Prostate gland (tissue), 2 donors: ENCODE measurements at regions not wholly inside any gene's neighbourhood (a gene's known extent, or its start where the extent isn't known, plus 50 kb on each side); places are given as distances from the start of the nearest gene placed in this dataset.

Experiments used
- DNase-seq: peaks from one replicate; pipeline ENCODE4 v3.0.0-alpha.2; 2019; ENCODE audit warnings: low spot score
- H3K27ac ChIP-seq, 2 donors: fragments of 200-600 bp; sonication (generic); 2 replicates each; pipeline ENCODE4 v1.5.1; 2017 to 2019
- H3K27me3 ChIP-seq: fragments of 200-600 bp; sonication (generic); replicated peaks from 2 replicates; pipeline ENCODE4 v1.5.1; 2019; ENCODE audit not compliant: insufficient read depth
- H3K36me3 ChIP-seq, 2 donors: fragments of 200-600 bp; sonication (generic); 1 replicate in 1 of 2; 2 replicates in 1 of 2; pipeline versions ENCODE4 v1.5.1 to v1.8.1; 2017 to 2019
- H3K4me1 ChIP-seq: fragments of 200-600 bp; sonication (generic); replicated peaks from 2 replicates; pipeline ENCODE4 v1.5.1; 2019
- H3K4me3 ChIP-seq, 2 donors: fragments of 200-600 bp; sonication (generic); 2 replicates each; pipeline ENCODE4 v1.5.1; 2017 to 2019
- H3K9me3 ChIP-seq: fragments of 200-600 bp; sonication (generic); 2 replicates; pipeline ENCODE4 v1.5.1; 2017
- CTCF ChIP-seq, 4 experiments: fragments of 200-600 bp in 2 of 4; fragments of 450-650 bp in 2 of 4; sonication (generic) in 2 of 4; IDR thresholded peaks; 1 replicate in 3 of 4; 2 replicates in 1 of 4; pipeline ENCODE4 v1.5.1; 2016 to 2019; ENCODE audit warnings: antibody characterized with exemption in 4 of 4, mild to moderate bottlenecking in 2 of 4, moderate library complexity in 2 of 4
- POLR2A ChIP-seq: fragments of 450-650 bp; IDR thresholded peaks from one replicate; pipeline ENCODE4 v1.6.1; 2016; ENCODE audit warnings: antibody characterized with exemption, mild to moderate bottlenecking
- POLR2AphosphoS5 ChIP-seq: sonication (generic); formaldehyde crosslinking; IDR thresholded peaks from one replicate; pipeline ENCODE4 v1.6.1; 2017; ENCODE audit warnings: antibody characterized with exemption
- WGBS: methylation state at CpG from one replicate; pipeline ENCODE4 v1.1.5; 2018; 5-methylcytosine and 5-hydroxymethylcytosine counted together
- intact Hi-C: fragments of 100-400 bp; cut with DNase I; formaldehyde crosslinking; loops from one replicate; pipeline ENCODE4 v1.14.2; 2022

GRCh38 chr1:221555689-221556433 is 186.0 kb downstream of the DUSP10 start:
- Histone ChIP-seq H3K27me3 (no peaks in the 10 kb centered on the region), H3K4me3 (no peak overlapping the region), H3K9me3 (no peaks in the 10 kb centered on the region), H3K36me3 (no peaks in the 10 kb centered on the region), H3K4me1 (no peaks in the 10 kb centered on the region), H3K27ac (no peak overlapping the region)
- intact Hi-C loops: no loop called here
- 79% methylated on average over 10 of the region's 10 CpGs for WGBS
- TF ChIP-seq POLR2A (no peak), CTCF (IDR thresholded peaks at IDR 0.05) (no peak), POLR2AphosphoS5 (no peak)
- DNase-seq: no peak

GRCh38 chr1:221556435-221556834 is 185.5 kb downstream of the DUSP10 start:
- TF ChIP-seq CTCF (IDR thresholded peaks at IDR 0.05) (no peak), POLR2A (no peak), POLR2AphosphoS5 (no peak)
- Histone ChIP-seq H3K9me3 (no peaks in the 10 kb centered on the region), H3K4me3 (no peak overlapping the region)

GRCh38 chr1:221557013-221557412 is 184.9 kb downstream of the DUSP10 start:
- H3K36me3 ChIP-seq: no peaks in the 10 kb centered on the region
- DNase-seq: no peak
- H3K4me3 ChIP-seq: no peak overlapping the region
- no peak for TF ChIP-seq CTCF (IDR thresholded peaks at IDR 0.05)
- no peak for TF ChIP-seq POLR2AphosphoS5
- TF ChIP-seq POLR2A: no peak
- intact Hi-C loops: no loop called here
- no peaks in the 10 kb centered on the region for H3K27me3 ChIP-seq
- H3K9me3 ChIP-seq: no peaks in the 10 kb centered on the region
- H3K4me1 ChIP-seq: no peaks in the 10 kb centered on the region
- no peak overlapping the region for H3K27ac ChIP-seq
- WGBS: 75% methylated on average over 1 of the region's 1 CpG

More at GRCh38 chr1:221556435-221556834, 185.5 kb downstream of the DUSP10 start:
- no peak overlapping the region for H3K27ac ChIP-seq
- intact Hi-C loops: no loop called here
- H3K4me1 ChIP-seq: no peaks in the 10 kb centered on the region
- no peaks in the 10 kb centered on the region for H3K36me3 ChIP-seq
- no peak for DNase-seq
- no peaks in the 10 kb centered on the region for H3K27me3 ChIP-seq

- whole genome bisulfite sequencing: 39% methylated on average over 2 of the region's 2 CpGs
- Histone ChIP-seq H3K4me1 (no peaks in the 10 kb centered on the region), H3K9me3 (no peaks in the 10 kb centered on the region), H3K27me3 (no peaks in the 10 kb centered on the region), H3K36me3 (no peaks in the 10 kb centered on the region), H3K27ac (no peak overlapping the region), H3K4me3 (no peak overlapping the region)
- no peak for DNase-seq
- TF ChIP-seq POLR2A: no peak
- TF ChIP-seq CTCF (IDR thresholded peaks at IDR 0.05): no peak
- no peak for TF ChIP-seq POLR2AphosphoS5
- intact Hi-C loops: no loop called here
These were observed 183.5 kb downstream of the DUSP10 start for GRCh38 chr1:221558396-221558795.

GRCh38 chr1:221559911-221560310 is 182.0 kb downstream of the DUSP10 start:
- H3K4me3 ChIP-seq: no peak overlapping the region
- WGBS: 87% methylated on average over 4 of the region's 4 CpGs
- no peaks in the 10 kb centered on the region for H3K36me3 ChIP-seq
- H3K27me3 ChIP-seq: no peaks in the 10 kb centered on the region
- no peaks in the 10 kb centered on the region for H3K4me1 ChIP-seq
- TF ChIP-seq POLR2AphosphoS5 (no peak), POLR2A (no peak), CTCF (IDR thresholded peaks at IDR 0.05) (no peak)
- H3K9me3 ChIP-seq: no peaks in the 10 kb centered on the region
- H3K27ac ChIP-seq: no peak overlapping the region
- DNase-seq: no peak
- intact Hi-C loops: no loop called here
